ENCODE measurements at regions not wholly inside any gene's neighbourhood (a gene's known extent, or its start where the extent isn't known, plus 50 kb on each side); places are given as distances from the start of the nearest gene placed in this dataset.
"Not testable (repeated sequence)": the region's sequence is repeated elsewhere in the genome, so short reads cannot be mapped to it uniquely, and the experiment has no call there.

GRCh38 chr2:15820257-15820566 lies 120.1 kb upstream of the MYCN start:
- Histone ChIP-seq H3K27me3 (ENCODE audit: low read depth, low read length) (no peaks in the 10 kb centered on the region), H3K4me1 (ENCODE audit: low read length) (no peaks in the 10 kb centered on the region), H3K9ac (ENCODE audit: low read length) (no peak overlapping the region), H3K9me3 (ENCODE audit: insufficient read depth, low read length) (no peaks in the 10 kb centered on the region), H4K20me1 (ENCODE audit: insufficient read depth, low read length) (no peaks in the 10 kb centered on the region), H3K4me3 (ENCODE audit: low read length) (no peak overlapping the region), H3K27ac (ENCODE audit: low read length) (no peak overlapping the region), H2AFZ (ENCODE audit: low read depth, low read length) (no peak overlapping the region), H3K79me2 (ENCODE audit: low read length) (no peaks in the 10 kb centered on the region), H3K36me3 (replicated peaks; ENCODE audit: low read depth, low read length) (no peaks in the 10 kb centered on the region), H3K4me2 (ENCODE audit: low read length) (no peak overlapping the region)
- no peak for TF ChIP-seq EZH2phosphoT487 (IDR thresholded peaks at IDR 0.05; ENCODE audit: low read depth)
- TF ChIP-seq CTCF (IDR thresholded peaks at IDR 0.05; ENCODE audit: low read depth, low read length), result no peak

DNA sequence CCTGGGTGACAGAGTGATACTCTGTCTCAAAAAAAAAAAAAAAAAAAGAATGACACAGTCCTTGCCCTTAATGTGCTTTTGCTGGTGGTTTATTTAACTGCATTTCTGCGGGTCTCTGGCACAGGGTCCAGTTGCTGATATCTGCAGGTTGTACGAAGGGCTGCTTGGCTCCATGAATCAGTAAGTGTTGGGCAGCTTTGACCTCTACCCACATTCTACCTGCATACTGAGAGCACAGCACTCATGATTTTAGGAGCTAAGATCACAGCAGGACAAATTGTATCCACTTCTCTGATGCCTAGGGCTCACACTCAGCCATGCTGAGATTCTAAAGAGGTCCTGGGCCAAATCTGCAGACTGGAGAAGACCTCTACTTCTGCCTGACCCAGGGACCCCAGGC lies 119.4 kb upstream of the MYCN start:
- Histone ChIP-seq H3K79me2 (ENCODE audit: low read length) (no peaks in the 10 kb centered on the region), H3K4me2 (ENCODE audit: low read length) (no peak overlapping the region), H3K27ac (ENCODE audit: low read length) (no peak overlapping the region), H3K9ac (ENCODE audit: low read length) (no peak overlapping the region), H3K4me3 (ENCODE audit: low read length) (no peak overlapping the region), H4K20me1 (ENCODE audit: insufficient read depth, low read length) (no peaks in the 10 kb centered on the region), H3K9me3 (ENCODE audit: insufficient read depth, low read length) (no peaks in the 10 kb centered on the region), H3K4me1 (ENCODE audit: low read length) (no peaks in the 10 kb centered on the region), H2AFZ (ENCODE audit: low read depth, low read length) (no peak overlapping the region), H3K27me3 (ENCODE audit: low read depth, low read length) (0 out of 2 replicates have a peak, but pooled peaks cover 6% of the 10 kb centered on the region), H3K36me3 (replicated peaks; ENCODE audit: low read depth, low read length) (no peaks in the 10 kb centered on the region)
- no peak for TF ChIP-seq CTCF (IDR thresholded peaks at IDR 0.05; ENCODE audit: low read depth, low read length)

DNA sequence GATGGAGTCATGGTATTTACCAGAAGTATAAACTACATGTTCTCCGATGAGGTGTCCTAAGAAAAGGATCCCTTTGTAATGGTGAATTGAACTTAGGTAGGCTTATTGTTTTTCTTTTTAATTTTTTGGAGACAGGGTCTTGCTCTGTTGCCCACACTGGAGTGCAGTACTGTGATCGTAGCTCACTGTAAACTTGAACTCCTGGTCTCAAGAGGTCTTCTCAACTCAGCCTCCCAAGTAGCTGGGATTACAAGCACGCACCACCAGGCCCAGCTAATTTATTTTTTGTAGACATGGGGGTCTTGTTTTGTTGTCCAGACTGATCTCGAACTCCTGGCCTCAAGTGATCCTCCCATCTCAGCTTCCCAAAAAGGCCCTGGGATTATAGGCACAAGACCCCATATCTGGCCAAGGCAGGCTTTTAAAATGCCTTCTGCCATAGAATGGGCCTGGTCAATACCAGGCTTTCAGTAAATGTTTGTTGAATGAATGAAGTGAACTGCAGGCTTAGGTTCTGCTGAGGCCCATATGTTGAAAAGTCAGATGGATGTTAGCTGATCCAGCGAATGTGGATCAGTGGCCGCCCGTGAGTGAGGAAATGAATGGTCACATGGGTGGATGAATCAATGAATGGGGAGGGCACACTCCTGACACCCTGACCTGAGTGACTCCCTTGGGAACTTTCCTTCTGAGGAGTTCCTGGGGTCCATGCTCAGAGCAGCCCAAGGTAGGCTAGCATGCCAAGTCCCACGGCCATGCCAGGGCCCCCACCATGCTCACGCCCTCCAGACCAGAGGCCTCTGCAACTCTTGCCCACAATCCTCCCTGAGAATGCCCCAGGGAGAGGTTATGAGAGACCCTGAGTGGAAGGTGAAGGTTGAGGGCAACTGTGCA lies 118.0 kb upstream of the MYCN start:
- H3K4me1 ChIP-seq (ENCODE audit: low read length), result no peaks in the 10 kb centered on the region
- H3K9me3 ChIP-seq (ENCODE audit: insufficient read depth, low read length), result no peaks in the 10 kb centered on the region
- no peak overlapping the region for H3K27ac ChIP-seq (ENCODE audit: low read length)
- no peak overlapping the region for H3K4me3 ChIP-seq (ENCODE audit: low read length)
- no peaks in the 10 kb centered on the region for H4K20me1 ChIP-seq (ENCODE audit: insufficient read depth, low read length)
- no peak overlapping the region for H2AFZ ChIP-seq (ENCODE audit: low read depth, low read length)
- H3K36me3 ChIP-seq (replicated peaks; ENCODE audit: low read depth, low read length), result no peaks in the 10 kb centered on the region
- H3K79me2 ChIP-seq (ENCODE audit: low read length), result no peaks in the 10 kb centered on the region
- TF ChIP-seq CTCF (IDR thresholded peaks at IDR 0.05; ENCODE audit: low read depth, low read length) (no peak), EZH2phosphoT487 (IDR thresholded peaks at IDR 0.05; ENCODE audit: low read depth) (no peak)
- H3K27me3 ChIP-seq (ENCODE audit: low read depth, low read length), result 0 out of 2 replicates have a peak, but pooled peaks cover 6% of the 10 kb centered on the region
- no peak overlapping the region for H3K4me2 ChIP-seq (ENCODE audit: low read length)
- no peak overlapping the region for H3K9ac ChIP-seq (ENCODE audit: low read length)

GRCh38 chr2:15823459-15824396 lies 116.6 kb upstream of the MYCN start:
- no peaks in the 10 kb centered on the region for H4K20me1 ChIP-seq (ENCODE audit: insufficient read depth, low read length)
- TF ChIP-seq EZH2phosphoT487 (IDR thresholded peaks at IDR 0.05; ENCODE audit: low read depth) (no peak), CTCF (IDR thresholded peaks at IDR 0.05; ENCODE audit: low read depth, low read length) (no peak)
- no peaks in the 10 kb centered on the region for H3K36me3 ChIP-seq (replicated peaks; ENCODE audit: low read depth, low read length)
- no peak overlapping the region for H3K4me2 ChIP-seq (ENCODE audit: low read length)
- H3K4me1 ChIP-seq (ENCODE audit: low read length), result no peaks in the 10 kb centered on the region
- H3K27ac ChIP-seq (ENCODE audit: low read length), result no peak overlapping the region
- H3K9ac ChIP-seq (ENCODE audit: low read length), result no peak overlapping the region
- 0 out of 2 replicates have a peak, but pooled peaks cover 6% of the 10 kb centered on the region for H3K27me3 ChIP-seq (ENCODE audit: low read depth, low read length)
- no peaks in the 10 kb centered on the region for H3K9me3 ChIP-seq (ENCODE audit: insufficient read depth, low read length)
- no peaks in the 10 kb centered on the region for H3K79me2 ChIP-seq (ENCODE audit: low read length)
- H3K4me3 ChIP-seq (ENCODE audit: low read length), result no peak overlapping the region
- H2AFZ ChIP-seq (ENCODE audit: low read depth, low read length), result no peak overlapping the region

GRCh38 chr2:15824467-15824866 lies 115.9 kb upstream of the MYCN start:
- not testable (repeated sequence) for H3K79me2 ChIP-seq (ENCODE audit: low read length); H3K27ac ChIP-seq (ENCODE audit: low read length); H3K27me3 ChIP-seq (ENCODE audit: low read depth, low read length); H3K9ac ChIP-seq (ENCODE audit: low read length); H3K4me3 ChIP-seq (ENCODE audit: low read length); H3K4me1 ChIP-seq (ENCODE audit: low read length); H3K36me3 ChIP-seq (replicated peaks; ENCODE audit: low read depth, low read length); H3K4me2 ChIP-seq (ENCODE audit: low read length); H3K9me3 ChIP-seq (ENCODE audit: insufficient read depth, low read length); H2AFZ ChIP-seq (ENCODE audit: low read depth, low read length); H4K20me1 ChIP-seq (ENCODE audit: insufficient read depth, low read length)

Data from OCI-LY3 (cell line).